GM19463 (cell line): ENCODE measurements at regions not wholly inside any gene's neighbourhood (a gene's known extent, or its start where the extent isn't known, plus 50 kb on each side); places are given as distances from the start of the nearest gene placed in this dataset.

ENCODE experiments used
- ATAC-seq: cut with Tn5 transposase; IDR thresholded peaks from one replicate; pipeline ENCODE4 v1.9.1; 2021; ENCODE audit warnings: mild to moderate bottlenecking, moderate library complexity; ENCODE audit not compliant: unreplicated experiment

DNA sequence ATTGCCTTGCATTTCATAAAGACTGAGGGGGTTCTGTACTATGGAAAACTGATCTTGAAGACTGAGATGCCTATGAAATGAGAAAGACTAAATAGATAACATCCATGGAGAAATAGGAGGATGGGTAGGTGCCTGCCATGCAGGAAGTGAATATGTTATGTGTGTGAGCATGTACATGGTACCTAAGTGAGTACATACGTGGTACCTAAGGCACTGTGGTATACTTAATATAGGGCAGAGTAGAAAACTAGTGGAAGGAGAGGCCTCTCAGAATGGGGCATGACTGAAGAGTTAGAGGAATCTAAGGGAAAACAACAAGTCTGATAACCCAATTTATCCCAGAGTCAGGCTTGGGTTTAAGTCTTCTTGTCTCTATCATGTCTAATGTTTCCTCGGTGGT, 161.8 kb upstream of the DCN start:
- ATAC-seq = no peak

DNA sequence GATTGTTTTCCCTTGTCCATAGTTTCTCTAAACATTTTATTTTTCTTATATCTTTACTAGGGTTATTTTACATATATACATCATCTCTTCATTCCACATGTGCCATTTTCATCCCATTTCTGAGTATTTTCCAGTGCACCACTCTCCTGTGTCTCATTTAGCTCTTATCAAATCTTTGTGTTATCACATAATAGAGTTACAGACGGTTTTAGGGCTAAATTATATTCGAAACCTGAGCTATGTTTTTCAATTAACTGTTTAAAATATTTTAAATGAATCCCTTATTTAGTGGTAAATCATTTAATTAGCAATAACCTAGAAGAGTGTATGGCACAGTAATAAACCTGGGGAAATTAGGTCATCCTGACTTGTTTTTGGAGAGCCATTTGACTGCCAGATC, 160.4 kb upstream of the DCN start:
- ATAC-seq = no peak

DNA sequence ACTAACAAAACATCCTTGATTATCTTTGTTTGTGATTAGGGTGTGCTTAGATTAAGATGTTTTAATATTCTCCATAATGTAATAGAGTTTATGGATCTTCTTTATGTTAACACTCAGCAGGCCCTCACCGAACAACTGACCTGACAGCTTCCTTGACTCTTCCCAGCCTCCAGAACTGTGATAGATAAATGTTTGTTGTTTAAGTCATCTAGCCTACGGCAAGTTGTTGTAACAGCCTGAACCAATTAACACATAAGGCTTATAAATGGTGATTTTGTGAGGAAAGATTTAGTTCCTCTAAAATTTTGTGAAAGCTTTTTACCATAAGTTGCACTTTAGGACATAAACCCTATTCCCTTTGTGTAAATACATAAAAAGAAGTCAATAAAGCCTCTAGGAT, 156.5 kb upstream of the DCN start:
- no peak for ATAC-seq

DNA sequence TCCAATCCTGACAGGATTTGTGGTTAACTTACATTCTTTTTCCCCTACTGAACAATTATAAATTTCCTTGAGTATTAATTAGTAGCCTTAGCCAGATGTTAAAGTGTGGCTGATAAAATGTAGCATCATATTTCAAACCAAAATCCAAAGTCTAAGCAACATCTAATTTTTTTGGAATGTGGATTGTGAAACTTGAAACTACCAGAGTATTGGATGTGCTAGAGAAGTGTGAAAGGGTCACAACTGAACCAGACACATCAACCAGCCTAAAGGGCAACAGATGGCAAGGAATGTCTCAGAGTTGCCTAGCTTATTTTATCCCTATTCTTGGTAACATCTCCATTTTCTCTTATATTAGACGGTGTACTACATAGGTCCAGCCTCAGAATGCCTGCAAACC, 153.1 kb upstream of the DCN start:
- no peak for ATAC-seq

DNA sequence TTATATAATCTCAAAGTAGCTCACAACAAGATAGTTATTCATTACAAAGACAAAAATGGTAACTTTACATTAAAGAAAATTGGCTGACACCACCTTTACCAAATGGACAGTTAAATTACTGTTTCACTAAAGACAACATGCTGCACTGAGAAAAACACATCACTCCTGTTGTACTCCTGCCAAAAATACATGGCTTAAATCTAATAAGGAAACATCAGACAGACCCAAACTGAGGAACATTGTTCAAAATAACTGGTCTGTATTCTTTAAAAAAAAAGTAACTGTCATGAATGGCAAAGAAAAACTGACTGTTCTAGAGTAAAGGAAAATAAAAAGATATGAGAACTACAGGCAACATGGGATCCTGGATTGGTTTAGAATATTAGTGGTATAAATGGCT, 151.3 kb upstream of the DCN start:
- ATAC-seq = no peak

DNA sequence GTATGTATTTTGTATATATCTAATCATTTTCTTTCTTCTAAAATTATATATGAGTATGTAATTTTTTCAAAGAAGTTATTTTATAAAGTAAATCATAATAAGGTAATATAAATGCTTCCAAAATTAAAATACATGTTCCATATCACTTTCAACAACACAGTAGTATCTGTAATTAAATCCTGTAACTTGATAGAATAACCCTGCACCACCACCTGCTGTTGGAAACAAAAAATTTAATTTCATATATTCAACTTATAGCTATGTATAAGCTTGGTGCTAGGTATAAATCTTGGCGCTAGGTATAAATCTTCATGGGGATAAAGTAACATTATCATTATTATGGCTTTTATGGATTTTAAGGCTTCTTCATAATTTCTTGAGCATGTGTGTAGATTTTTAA, 149.7 kb upstream of the DCN start:
- ATAC-seq = no peak

DNA sequence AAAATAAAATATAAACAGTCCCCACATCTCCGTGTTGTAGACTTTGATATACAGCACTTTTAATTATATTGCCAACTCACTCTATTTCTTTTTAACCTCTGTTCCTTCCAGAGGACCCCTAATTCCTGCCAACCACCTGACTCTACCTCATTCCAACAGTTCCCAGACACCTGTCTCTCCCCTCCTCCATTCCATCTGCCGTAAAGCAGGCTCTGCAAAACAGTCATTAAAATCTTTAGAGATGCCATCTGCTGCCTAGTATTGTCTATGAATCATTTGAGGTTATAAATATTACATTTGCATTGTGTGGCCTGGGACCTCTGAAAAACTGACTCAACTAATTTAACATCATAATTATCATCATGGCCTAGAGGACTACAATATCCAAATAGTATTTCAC, 148.8 kb upstream of the DCN start:
- no peak for ATAC-seq

DNA sequence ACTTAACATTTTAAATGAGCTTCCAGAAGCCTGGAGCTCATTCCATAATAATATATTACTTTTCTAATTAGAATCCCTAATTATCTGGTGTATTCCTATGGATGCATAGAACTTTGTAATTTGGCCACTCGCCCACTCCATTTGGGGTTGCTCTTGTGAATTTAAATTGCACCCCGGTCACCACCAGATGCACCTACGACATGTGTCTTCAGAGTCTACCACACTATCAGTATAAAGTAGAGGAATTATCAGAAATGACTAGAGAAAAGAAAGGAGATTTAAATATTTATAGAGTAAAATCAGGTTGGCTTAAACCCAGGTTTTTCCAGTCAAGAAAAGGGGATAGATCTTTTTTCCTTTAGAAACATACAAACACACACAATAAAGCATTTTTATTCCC, 145.8 kb upstream of the DCN start:
- no peak for ATAC-seq

DNA sequence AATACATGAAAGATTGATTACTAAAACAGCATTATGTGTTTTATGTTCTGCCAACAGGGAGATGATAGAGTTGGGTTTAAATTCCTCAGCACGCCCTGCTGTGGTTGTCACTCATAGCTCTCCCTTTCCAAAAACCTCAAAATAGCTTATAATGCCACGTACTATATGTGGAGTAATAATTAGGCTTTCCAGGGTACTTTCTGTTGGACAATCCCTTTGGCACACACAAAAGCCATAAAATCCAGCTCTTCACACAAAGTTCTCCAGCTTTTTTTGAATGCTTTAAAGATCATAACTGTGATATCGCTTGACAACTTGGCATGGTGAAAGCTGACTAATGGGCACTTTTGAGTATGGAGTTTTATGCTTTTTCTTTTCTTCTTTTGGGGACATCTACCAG, 145.3 kb upstream of the DCN start:
- no peak for ATAC-seq

DNA sequence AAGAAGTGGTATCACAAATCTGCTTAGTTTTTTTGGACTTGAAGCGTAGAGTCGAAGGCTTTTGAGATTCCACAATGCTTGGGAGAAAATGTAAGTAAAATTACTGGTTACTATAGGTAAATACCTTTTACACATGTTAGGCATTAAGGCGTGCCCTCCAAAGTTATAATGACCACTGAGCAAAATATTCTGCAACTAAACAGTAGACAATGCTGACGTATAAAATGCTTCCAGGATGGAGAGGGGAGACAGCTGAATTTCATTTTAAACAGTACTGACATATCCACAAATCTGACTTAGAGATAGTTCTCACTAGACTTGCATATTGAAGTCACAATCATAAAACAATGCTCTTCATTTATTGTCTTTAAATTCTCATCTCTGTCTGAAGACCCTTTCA, 144.5 kb upstream of the DCN start:
- ATAC-seq = no peak

DNA sequence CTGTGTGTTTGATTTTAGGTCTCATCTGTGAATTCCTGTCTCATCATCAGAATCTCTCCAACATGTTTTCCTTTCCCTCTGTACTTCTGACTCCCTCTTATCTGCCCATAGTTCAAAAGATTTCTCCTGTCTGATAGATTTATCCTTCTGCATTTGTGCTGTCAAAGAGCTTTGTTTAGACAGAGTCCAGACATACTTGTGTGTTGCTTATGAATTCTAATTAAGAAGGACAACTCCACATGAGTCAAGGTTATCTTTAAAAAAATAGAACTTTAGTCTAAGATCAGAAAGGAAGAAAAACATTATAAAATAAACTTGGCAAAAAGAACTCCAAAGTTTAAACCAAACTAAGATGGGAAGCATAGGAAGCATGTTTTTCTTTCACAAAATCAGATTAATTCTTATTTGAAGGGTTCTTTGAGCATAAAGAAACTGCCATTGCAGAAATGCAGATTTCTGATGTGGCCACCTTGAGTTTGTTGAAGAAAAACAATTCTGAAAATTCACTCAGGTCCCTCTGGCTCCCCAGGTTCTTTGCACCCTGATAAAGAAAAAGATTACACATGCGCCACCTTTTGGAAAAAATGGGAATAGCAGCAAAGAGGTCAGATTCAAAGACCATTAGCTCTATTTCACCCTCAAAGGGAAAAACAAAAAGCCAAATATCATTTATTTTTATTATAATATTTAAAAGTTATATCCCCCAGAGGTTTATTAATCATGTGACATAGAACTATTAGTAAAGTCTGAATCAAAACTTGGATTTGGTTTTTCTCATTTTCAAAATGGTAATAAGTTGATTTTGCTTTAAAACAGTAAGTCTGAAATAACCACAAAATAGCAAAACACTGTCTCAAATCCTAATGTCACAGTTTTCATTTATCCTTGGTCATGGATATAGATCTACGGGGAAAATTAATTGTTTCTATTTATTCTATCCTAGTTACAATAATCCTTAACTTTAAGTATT, 143.7 kb upstream of the DCN start:
- peak; percentile 72 for ATAC-seq

DNA sequence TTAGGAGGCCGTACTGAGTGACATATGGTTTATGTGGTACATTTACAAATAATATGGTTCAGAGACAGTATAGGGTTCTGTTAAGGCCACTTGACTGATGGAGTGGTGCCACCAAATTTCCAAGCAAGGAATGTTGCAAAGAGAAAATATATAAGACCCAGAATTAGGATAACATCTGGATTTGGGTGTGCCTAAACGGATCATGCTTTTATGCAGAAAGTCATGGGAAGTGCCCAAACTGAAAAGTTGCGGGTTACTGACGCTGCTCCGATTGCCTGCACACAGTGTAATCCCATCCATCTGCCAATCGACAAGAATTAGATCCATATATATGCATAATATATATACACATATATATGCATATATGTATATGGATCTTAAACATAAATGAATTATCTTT, 138.4 kb upstream of the DCN start:
- no peak for ATAC-seq

DNA sequence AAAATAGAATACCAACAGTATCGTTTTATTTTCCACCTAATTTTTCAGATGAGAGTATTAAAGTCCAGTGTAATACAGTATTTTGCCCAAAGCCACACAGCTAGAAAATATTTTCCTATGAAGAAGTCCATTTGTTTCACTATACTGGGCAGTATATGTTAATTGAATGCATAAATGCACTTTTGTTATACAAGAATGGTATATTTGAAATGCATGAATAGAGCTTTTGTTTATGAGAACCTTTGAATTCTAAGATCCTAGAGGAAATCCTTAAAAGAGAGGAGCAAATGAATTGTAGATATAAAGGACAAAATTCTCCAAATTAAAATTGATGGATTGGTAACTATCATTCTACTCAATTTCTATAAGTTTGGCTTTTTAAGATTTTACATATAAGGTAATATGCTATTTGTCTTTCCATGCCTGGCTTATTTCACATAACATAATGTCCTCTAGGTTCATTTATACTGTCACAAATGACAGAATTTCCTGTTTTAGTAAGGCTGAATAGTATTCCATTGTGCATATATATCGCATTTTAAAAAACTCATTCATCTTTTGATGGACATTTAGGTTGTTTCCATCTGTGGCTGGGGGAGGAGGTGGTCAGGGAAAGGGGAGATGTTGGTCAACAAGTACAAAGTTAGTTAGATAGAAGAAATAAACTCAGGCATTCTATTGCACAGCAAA, 136.6 kb upstream of the DCN start:
- no peak for ATAC-seq

DNA sequence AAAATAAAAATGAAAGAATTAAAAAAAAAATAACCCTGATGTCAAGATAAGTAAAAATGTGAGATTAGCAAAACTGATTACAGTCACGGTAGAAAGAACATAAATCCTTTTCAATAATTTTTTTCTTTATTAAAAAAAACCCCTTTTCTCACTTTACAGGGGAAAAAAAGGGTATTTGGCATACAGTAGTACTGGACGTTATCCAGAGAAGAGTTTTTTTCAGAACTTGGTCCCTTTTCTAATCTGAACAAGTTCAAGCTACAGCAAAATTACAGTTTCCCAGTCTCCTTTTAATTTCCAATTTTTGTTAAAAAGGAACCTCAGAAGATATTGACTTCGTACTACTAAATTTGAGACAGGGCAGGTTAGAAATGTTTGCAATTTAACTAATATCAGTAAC, 134.7 kb upstream of the DCN start:
- ATAC-seq = no peak

DNA sequence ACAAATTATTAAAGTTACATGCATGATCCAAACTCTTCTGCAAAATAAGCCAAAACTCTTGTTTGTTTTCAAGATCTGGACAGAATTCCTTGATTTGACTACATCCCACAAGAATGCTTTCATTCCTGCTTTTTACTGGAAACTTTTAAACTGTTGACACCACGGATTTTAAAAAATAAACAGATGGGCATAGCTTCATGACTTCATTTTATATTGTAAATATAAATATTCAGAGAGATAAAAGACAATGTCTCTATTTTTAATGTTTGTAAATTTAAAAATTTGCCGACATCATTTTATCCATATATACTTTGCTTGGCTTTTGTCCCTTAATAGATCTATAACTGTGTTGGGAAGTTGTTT, 134.3 kb upstream of the DCN start:
- ATAC-seq = no peak

DNA sequence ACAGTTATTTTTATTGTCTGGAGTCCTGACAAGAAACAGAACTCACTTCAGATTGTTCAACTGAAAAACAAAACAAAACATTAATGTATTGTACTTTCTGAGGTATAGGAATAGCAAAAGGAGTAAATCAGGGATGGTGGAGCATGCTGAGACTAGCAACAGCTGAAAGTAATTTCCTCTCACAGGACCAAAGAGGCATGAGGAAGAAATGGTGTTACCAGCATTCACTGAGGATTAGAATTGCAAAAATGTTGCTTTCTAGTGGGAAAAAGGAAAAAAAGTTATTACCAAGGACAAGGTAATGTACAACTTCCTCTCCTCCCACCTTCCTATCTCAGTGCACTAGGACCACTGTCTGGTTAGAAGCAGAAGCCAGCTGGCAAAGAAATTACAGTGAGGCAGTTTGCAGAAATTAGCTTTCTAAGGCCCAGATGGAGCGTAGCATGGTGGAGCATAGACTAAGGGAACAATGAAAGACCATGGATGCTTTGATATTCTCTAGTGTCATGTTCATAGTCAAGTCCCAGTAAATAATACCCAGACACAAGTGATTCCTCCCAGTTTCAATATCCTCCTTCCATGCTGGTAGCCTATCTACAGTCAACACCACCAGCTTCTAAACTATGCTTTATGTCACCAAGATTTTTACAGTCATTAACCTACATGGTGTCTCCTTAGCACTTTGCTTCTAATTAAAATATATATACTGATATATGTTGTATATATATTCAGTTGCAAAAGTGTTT, 133.7 kb upstream of the DCN start:
- ATAC-seq = no peak

DNA sequence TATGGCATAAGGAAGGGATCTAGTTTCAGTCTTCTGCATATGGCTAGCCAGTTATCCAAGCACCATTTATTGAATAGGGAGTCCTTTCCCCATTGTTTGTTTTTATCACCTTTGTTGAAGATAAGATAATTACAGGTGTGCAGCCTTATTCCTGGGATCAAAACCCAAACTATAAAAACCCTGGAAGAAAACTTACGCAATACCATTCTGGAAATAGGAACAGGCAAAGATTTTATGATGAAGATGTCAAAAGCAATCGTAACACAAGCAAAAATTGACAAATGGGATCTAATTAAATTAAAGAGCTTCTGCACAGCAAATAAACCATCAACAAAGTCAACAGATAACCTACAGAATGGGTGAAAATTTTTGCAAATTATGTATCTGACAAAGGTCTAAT, 128.5 kb upstream of the DCN start:
- no peak for ATAC-seq

DNA sequence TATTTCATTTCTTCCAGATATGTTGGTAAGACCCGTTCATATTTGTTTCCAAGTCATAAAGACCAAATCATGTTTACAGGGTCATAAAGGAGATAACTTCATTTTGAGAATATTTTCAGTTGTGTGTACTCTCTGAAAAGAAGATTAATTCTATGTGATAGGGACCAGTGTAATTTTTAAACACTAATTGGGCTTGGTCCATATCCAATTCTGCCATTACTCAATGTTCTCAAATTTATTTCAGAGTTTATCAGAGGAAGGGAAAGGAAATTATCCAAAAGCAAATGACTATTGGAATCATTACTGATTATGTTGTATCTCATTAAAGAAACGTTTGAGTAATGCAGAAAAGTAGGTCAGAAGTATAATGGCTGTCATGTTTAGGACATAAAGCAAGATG, 126.8 kb upstream of the DCN start:
- no peak for ATAC-seq

DNA sequence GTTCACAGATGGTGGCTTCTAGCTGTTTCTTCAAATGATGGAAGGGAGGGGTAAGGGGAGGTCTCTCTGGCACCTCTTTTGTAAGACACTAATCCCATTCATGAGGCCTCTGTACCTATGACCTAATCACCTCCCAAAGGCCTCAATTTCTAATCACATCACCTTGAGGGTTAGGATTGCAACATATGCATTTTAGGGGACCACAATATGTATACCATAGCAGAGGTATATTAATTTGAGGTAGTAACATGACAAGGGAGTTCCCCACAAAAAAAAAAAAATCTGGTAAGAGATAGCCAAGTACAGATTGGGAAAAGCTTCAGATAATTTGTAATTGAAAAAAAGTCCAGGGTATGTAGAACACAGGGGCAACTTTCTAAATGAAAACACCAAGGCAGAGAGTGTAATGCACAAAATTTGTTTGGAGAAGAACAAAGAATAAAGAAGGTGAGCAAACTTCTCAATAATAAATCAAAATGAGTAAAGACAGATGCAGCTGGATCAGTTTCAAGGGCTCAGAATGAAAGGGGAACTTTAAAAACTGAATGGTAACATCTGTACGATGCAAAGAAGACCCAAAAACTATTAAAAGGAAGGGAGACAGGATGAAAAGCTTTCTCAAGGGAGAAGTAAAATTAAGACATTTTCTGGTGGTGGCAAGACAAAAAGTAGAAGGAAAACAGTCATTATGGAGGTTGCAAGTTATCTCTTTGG, 125.5 kb upstream of the DCN start:
- ATAC-seq = no peak

DNA sequence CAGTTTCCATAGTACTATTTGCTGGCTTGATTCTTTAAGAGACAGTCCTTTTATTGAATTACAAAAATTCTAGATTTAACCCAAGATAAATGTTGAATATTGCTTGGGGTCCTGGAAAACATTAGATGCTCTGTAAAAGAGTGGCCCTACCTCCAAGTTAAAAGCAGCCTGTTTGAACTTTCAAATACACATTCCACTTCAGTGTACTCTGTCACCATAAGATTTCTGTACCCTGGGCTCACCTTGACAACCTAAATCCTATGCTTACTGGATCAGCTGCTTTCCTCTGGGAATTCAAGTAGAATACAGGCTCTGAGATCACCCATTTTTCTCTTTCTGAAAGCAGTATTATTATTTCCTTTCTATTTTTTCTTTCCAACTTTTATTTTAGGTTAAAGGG, 107.7 kb upstream of the DCN start:
- no peak for ATAC-seq

DNA sequence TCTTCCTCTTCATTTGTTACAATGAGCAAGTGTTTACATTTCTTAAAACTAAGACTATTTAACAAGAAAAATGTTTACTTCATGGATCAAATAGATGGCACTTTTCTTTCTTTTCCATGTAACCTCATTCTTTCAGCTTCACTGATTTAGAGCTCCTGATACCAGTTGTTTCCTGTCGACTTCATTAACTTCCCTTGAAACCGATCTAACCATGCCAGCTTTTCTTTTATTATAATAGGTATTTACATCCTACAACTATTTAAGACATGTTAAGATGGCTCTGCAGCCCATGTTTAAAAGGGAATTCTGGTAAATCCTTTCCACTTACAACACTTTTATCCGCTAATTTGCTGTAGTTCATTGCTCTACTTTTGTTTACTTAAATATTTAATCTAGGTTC, 107.3 kb upstream of the DCN start:
- no peak for ATAC-seq
